GM18867 (cell line): ENCODE measurements at regions not wholly inside any gene's neighbourhood (a gene's known extent, or its start where the extent isn't known, plus 50 kb on each side); places are given as distances from the start of the nearest gene placed in this dataset.
"Not testable (repeated sequence)": the region's sequence is repeated elsewhere in the genome, so short reads cannot be mapped to it uniquely, and the experiment has no call there.

ENCODE experiments used
- ATAC-seq: cut with Tn5 transposase; IDR thresholded peaks from one replicate; pipeline ENCODE4 v1.9.1; 2021; ENCODE audit warnings: mild to moderate bottlenecking, moderate library complexity; ENCODE audit not compliant: unreplicated experiment

DNA sequence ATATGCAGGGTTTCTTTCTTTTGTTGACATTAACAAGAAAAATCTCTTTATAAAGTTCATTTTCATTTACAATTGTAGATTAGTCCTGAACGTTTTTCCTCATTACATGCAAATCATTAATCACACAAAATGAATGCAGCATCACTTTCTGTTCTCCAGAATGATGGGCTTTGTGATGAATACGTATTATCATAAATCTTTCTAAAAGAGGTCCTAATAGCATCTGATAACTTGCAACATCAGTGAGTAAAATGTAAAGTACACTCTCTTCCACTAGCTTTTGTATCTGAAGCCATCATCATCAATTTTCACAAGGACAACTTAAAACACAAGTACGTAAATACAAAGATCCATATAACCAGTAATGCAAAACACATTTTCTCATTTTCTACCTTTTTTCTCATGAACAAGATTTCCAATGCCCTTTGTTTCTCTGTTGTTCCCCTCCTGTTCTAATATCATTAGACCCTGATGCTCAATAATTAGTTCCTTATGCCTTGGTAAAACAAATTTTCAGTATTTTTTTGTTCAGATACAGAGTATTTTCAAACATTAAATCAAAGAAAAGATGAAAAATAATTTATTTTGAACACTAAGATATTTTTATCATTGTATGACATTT, 437.4 kb upstream of the MIR17HG start:
- ATAC-seq, result no peak

DNA sequence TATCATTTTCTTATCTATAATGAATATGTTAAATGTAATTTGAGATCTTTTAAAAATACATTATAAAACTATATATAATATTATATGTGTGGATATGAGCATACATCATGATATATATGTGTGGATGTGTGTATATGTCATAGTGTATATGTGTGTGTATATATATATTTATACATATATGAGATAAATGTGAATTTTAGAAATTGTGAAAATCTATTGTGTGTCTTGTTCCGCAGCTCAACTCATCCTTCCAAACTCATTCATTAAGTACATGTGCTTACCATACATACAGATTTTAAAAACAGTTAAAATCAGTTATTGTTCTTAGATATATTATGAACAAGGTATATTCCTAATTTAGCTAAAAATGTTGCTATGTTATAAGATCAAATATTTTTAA, 435.2 kb upstream of the MIR17HG start:
- ATAC-seq, result no peak

DNA sequence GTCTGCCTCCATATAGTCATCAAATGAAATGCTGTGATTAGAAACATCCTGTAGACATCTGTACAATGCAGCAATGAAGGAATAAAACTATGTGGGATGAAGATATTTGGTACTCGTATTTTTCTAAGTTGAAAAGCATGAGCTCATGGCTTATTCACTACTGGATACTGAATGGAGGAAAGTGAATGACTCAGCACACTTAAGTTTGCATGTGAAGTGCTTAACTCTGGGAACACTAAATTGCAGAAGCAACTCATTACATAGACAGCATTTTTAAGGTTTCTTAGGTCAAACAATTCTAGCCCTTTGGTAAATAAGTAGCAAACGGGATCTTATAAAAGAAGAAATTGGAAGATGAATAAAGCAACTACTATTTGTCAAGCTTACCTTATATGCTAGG, 429.0 kb upstream of the MIR17HG start:
- ATAC-seq, result no peak

DNA sequence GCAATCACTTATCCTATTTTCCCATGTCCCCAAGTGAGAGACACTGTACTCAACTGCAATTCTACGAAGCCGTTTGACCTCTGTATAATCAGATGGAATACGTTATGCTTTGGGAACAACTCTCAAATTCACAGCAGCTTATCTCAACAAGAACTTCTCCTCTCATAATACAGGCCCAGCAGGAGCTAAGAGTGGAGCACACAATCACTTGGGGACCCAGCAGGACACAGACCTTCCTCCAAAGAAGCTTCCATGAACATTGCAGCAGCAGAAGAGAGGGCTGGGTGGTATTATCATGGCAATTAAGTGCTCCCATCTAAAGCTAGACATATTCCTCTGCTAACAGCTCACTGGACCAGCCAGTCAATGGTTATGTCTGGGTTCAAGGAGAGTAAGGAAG, 428.3 kb upstream of the MIR17HG start:
- ATAC-seq, result no peak

DNA sequence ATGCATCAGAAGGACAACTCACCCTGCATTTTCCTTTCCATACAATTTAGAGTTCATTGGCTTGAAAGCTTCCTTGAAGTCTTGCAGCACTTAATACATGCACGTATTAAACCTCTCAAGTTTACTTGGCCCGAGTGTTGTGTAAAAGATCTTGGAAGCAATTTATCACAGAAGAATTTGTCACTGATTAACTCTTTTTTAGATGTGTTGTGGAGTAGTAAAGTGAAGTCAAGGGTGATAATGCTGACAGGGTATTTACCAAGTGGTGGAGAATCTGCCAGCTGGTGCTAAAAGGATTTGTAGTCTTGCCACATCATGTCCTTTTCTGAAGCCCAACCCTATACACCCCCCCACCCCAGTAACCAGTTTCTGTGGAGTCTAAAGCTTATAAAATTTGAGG, 421.0 kb upstream of the MIR17HG start:
- no peak for ATAC-seq

DNA sequence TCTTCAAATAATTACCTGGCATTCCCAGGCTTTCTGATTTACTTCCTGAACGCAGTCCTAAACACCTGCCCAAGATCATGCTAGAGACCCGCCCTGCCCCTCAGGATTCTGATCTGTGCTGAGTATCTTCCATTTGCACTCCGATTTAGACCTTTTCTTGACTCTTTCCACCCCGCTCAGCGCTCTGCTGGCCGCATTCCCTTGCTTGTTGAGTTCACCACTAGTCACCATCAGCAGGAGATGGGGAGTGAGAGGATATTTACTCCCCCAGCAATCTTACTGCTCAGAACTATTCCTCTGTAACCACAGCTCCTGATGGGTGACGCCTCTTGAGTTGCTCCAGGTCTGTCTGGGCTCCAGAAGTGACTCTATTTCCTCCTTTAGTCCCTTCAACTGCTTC, 419.4 kb upstream of the MIR17HG start:
- ATAC-seq, result no peak

DNA sequence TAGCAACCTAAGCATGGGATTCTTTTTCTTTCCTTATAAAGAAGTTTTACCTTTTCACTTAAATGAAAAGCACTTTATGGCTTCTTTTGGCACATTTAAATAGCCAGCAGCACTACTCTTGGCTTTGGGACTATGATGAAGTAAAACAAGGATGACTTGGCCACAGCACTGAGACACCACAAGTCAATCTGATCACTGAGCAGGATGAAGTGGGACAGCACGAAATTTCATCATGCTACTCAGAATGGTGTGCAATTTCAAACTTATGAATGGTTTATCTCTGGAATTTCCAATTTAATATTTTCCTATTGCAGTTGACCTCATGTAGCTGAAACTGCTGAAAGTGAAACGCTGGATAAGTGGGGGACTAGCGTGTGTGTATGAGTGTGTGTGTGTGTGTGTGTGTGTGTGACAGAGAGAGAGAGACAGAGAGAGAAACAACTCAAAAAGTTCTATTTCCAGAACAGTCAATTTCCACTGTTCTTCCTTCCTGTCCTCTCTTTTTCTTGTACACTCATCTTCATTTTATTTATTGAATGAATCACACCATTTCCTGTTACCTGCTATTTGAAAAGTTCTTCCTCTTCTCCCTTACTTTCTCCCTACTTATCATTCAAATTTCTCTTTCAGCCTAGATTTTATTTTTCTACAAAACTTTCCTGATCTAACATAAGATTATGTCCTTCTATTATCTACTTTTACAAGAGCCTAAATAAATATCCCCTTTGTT, 414.2 kb upstream of the MIR17HG start:
- no peak for ATAC-seq

DNA sequence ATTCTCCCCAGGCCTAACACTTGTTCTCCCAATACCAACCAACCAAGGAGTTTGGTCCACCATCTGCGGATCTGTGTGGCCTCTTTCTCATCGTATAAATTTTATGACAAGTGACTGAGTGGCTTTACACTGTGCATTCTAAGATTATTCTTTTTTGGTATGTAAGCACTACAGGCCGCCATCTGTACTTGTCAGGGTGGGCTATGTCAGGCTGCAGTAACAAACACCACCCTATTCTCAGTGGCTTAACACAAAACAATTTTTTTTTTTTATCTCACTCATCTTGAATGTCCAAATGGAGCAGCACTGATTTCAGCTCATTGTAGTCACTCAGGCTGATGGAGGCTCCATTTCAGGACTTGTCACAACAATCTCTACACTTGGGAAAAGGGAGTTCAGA, 412.7 kb upstream of the MIR17HG start:
- no peak for ATAC-seq

DNA sequence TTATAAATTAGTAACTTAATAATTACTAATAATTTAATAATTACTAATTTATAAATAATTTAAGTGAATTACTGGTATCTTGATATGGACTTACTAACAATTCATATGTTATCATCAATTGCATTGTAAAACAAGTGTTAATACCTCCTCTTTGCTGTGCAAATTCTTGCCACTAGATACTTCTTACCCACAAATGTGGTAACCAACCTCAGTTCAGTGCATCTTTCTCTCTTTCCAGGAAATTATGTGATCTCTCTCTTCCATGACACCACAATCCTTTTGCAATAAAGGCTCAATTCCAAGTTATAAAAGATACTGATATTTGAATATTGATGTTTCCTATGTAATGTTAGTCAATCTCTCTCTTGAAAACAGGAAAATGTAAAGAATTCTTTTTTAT, 408.6 kb upstream of the MIR17HG start:
- no peak for ATAC-seq

DNA sequence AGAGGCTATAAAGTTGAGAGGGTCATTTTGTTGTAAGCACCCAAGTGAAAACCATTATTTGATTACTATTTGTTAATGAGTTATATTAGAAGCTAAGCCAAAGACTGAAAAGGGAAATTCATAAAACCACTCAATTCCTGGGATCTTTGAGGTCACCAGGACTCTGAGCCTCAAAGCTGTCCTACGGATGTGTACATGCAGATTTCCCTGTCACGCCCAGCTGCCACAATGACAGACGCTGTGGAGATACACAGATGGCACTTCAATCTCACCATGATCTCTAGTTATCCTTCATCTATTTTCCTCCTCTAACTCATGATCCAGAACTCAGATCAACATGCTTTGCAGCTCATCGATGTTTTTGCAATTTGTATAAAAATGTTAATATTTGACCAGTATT, 403.5 kb upstream of the MIR17HG start:
- no peak for ATAC-seq

DNA sequence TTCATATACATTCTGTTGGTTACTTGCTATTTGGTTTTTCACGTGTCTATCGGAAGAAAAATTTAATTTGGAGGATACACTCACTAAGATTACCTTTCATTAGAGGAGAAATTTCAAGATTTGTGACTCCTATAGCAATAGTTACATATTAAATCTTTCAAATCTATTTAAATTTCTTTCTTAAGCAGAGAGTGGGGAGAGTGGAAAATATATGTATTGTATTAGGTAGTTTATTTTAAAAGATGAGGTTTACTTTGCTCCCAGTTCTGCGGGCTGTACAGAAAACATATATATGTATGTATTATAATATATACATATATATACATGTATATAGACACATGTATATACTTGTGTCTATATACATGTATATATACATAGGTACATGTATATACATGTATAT, 402.3 kb upstream of the MIR17HG start:
- not testable (repeated sequence) for ATAC-seq

DNA sequence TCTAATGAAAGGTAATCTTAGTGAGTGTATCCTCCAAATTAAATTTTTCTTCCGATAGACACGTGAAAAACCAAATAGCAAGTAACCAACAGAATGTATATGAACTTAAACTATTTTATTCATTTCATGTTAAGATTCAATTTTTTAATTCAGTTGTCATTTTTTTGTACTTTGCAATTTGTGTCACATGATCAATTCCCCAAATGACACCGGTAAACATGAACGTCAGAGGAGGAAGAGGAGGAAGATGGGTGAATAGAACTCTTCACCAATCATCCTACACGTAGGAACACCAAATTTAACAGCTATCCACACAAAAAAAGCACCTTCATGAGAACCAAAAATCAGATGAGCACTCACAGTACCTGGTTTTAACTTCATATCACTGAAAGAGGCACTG, 401.4 kb upstream of the MIR17HG start:
- ATAC-seq, result not testable (repeated sequence)

DNA sequence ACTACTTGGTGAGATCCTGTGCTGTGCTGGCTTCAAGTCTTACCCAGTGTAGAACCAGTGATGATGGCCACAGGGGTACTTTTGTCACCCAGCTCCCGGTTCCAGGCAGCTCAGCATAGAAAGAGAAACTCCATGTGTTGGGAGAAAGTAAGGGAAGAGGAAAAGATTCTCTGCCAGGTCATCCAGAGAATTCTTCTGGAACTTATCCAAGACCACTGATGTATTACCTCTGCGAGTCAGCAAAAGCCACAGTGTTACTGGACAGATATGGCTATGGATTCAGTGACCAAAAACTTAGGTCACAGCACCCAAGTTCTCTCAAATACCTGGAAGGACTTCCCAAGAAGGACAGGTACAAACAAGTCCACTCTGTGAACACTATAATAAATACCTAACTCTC, 399.5 kb upstream of the MIR17HG start:
- no peak for ATAC-seq

DNA sequence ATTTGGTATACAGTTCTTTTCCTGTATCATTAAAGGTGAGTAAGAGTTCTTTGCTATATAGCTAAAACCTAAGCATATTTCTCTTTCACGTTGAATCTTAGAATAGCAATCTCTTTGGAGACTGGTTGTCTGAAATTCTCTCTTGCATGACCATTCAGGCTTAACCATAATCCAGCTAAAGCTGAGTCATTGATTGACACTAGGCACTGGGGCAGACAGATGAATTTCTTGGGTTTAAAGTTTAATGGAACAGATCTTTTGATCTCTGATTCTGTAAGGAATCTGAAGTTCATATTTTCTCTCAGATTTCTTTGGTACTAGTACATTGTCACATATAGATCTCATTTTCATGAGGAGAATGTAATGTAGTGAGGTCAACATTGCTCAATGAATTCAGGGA, 397.3 kb upstream of the MIR17HG start:
- no peak for ATAC-seq

DNA sequence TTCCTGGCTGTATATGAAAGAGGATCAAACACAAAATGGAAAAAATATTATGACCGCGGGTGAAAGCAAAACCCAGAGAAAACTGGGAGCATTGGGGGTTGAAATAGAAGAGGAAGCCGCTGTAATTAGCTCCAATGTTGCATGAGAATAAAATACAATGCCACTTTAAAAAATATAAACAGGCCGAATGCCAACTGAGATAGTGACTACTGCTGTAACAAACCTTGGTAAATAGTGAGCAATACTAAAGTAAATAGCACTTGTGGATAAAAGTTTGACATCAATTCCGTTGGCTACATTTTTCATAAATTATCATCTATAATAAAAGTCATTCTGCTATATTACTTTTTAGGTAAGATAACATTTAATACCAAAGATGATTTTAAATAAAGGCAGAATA, 395.8 kb upstream of the MIR17HG start:
- ATAC-seq, result no peak

DNA sequence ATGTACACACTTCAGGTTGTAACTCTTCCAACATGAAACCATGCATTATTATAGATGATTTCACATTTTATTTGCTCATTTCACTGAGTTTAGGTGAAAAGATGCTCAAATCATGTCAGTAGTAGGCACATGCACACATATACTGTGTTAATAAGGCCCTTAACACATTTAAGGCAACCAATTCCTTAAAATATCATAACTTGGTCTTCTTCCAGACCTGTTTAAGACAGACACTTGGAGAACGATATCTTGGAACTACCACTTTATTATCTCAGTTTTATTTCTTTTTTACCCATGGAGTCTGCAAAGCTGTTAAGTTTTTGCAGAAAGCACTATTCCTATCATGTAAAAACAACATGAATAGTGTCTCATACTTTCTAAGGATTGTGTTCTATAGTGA, 395.2 kb upstream of the MIR17HG start:
- ATAC-seq, result no peak

DNA sequence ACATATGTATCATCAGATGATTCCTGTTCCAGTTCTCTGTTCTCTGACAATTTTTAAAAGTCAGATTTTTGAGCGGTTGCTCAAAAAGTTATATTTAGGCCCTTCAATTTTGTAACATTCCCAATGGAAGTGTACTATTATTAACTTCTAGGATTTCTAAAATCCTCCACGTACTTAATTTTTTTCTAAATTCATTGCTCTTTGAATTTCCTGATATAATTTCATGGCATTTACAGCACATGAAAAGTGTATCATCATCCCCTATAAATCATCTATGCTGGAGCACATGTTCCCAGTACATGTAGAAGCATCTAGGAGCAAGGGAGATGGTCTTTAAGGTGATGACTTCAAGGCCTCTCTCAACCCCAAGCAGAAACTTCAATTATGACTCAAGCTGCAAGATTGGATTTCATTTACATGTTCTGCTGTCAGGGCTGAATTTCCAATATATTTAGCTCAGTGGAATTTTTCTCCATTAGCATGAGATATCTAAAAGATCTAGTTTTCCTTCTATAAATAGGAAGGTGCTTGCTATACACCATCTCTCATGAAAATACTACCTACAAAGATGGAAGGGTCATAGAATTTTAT, 392.8 kb upstream of the MIR17HG start:
- no peak for ATAC-seq

DNA sequence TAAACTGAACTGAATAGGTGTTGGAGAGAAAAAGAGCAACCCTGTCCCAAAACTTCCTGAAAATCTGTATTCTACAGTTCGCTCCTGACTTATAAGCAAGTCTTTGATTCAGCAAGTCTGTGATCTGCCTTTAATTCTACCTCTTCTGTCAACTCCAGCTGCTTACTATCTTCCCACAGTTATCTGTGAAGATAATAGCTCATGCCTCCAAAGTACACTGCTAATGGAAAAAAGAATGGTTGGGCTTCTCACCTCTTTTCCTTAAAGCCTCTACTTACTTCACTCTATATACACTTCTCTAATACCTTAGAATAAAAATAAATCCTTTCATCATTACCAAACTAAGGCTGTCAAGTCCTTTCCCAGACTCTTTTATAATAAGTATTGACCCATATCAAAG, 391.5 kb upstream of the MIR17HG start:
- no peak for ATAC-seq

DNA sequence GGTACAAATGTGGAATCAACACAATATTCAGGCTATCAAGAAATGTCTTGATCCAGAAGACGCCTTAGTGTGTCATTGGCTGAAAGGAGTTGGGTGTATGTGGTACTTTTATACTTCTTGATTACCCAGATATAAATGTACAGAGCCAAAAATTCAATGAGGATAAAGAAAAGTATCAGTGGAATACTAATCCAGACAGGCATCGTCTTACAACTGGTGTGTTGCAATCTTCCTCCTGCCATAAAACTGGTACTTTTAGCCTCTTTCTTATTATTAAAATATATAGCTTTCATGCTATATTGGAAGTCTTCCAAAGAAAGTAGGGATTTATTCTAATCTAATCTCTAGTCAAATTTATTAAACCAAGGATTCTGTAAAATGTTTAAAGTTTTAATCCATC, 388.6 kb upstream of the MIR17HG start:
- no peak for ATAC-seq

DNA sequence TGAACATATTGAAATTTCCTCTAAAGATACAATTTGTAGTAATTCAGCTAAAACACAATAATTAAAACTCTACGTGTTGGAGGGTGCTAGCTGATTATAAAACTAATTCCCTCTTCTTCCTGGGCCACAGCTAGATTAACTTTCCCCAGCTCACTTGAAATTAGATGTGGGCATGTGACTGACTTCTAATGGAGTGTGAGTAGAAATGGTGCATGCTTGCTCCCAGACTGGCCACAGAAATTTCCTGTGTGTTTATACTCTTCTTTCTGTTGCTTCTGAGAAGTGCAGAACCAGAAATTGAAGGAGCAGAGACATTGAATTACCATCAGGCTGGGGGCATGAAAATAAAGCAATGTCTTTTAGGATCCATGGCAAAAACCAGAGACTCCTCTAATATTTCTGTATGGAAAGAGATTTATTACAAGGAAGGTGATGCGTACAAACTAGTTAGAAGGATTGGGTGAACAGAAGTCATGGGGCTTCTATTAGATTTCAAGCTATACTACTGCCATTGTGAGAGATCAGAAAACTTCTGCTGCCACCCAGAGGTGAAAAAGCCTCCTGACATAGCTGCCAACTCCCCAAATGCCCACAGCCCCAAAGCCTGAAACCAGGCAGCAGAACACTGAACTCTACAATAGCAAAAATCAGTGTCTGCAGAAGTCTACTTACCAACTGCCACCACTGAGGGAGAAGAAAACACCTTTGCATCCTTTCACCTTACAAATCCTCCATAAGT, 379.2 kb upstream of the MIR17HG start:
- ATAC-seq, result no peak

DNA sequence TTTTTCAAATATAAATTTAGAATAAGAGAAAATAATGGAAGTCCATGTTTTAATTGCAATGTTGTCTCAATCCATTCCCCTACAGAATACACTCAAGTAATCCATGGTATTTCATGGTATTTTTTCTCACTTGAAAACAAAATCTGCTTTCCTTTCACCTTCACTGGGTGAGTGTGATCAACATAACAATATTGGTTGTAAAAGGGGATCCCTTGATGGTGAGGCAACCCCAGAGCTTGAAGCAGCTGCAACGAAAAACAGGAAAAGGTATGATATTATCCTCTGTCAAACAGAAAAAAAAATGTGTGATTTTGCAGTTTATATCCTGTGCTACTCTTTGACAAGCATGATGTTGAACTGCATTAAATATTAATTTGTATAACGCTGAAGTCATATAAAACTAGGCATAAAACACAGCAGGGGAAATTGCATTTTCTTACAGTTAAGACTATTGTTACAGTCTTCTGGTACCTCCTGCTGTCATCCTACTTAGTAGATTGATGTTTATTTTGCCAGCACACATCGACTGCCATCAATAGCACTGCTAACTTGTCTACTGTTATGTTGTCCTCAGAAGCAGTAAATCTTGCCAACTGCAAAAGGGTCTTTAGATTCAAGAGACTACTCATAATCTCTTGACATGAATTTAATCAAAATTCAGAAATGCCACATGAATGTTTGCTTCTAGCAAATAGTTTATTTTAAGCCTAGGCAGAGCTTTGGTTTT, 373.1 kb upstream of the MIR17HG start:
- ATAC-seq, result no peak
